Liver (tissue), 8 donors: ENCODE measurements at regions not wholly inside any gene's neighbourhood (a gene's known extent, or its start where the extent isn't known, plus 50 kb on each side); places are given as distances from the start of the nearest gene placed in this dataset.

ENCODE experiments used
- DNase-seq: peaks from one replicate; pipeline ENCODE4 v3.0.0-alpha.2; 2017; ENCODE audit warnings: low spot score
- H3K27ac ChIP-seq, 2 donors: one replicate each; pipeline ENCODE4 v1.7.0; 2013; ENCODE audit warnings: inconsistent platforms in 2 of 2, low read length in 2 of 2, control low read depth in 1 of 2, low read depth in 1 of 2, mild to moderate bottlenecking in 1 of 2
- H3K27me3 ChIP-seq, 4 donors: one replicate each; pipeline versions ENCODE4 v1.6.1 to v1.7.0; 2013; ENCODE audit warnings: low read length in 3 of 4, inconsistent platforms in 1 of 4, mild to moderate bottlenecking in 1 of 4, moderate library complexity in 1 of 4; ENCODE audit not compliant: control insufficient read depth in 4 of 4, insufficient read depth in 4 of 4
- H3K36me3 ChIP-seq, 4 donors: one replicate each; pipeline versions ENCODE4 v1.6.1 to v1.7.0; 2013; ENCODE audit warnings: low read length in 3 of 4, mild to moderate bottlenecking in 3 of 4, low read depth in 1 of 4, moderate library complexity in 1 of 4; ENCODE audit not compliant: control insufficient read depth in 4 of 4, insufficient read depth in 3 of 4
- H3K4me1 ChIP-seq, 4 donors: one replicate each; pipeline versions ENCODE4 v1.6.1 to v1.7.0; 2013; ENCODE audit warnings: low read length in 3 of 4, mild to moderate bottlenecking in 3 of 4, moderate library complexity in 1 of 4; ENCODE audit not compliant: control insufficient read depth in 4 of 4, insufficient read depth in 4 of 4
- H3K4me3 ChIP-seq, 3 donors: one replicate each; pipeline versions ENCODE4 v1.6.1 to v1.7.0; 2013; ENCODE audit warnings: low read length in 3 of 3, control low read depth in 1 of 3, low read depth in 1 of 3, mild to moderate bottlenecking in 1 of 3
- H3K9ac ChIP-seq, 2 donors: one replicate each; pipeline ENCODE4 v1.7.0; 2013; ENCODE audit warnings: low read length in 2 of 2, mild to moderate bottlenecking in 2 of 2, moderate library complexity in 2 of 2, control low read depth in 1 of 2, low read depth in 1 of 2
- H3K9me3 ChIP-seq, 4 donors: one replicate each; pipeline versions ENCODE4 v1.6.1 to v1.7.0; 2013; ENCODE audit warnings: low read length in 3 of 4; ENCODE audit not compliant: control insufficient read depth in 4 of 4
- EGR1 ChIP-seq, 2 donors: IDR thresholded peaks; 2 replicates each; pipeline ENCODE4 v1.6.1; 2016 to 2018; ENCODE audit warnings: antibody characterized with exemption in 2 of 2, low read depth in 2 of 2
- FOXA1 ChIP-seq: IDR thresholded peaks from 2 replicates; pipeline ENCODE4 v1.6.1; 2016; ENCODE audit warnings: antibody characterized with exemption
- FOXA2 ChIP-seq: IDR thresholded peaks from 2 replicates; pipeline ENCODE4 v1.6.1; 2016; ENCODE audit warnings: antibody characterized with exemption
- GABPA ChIP-seq, 2 donors: IDR thresholded peaks in 1 of 2; conservative IDR thresholded peaks in 1 of 2; 2 replicates each; pipeline ENCODE4 v1.6.1; 2016; ENCODE audit warnings: antibody characterized with exemption in 2 of 2, mild to moderate bottlenecking in 1 of 2, moderate library complexity in 1 of 2
- HNF4A ChIP-seq, 2 donors: conservative IDR thresholded peaks; 2 replicates each; pipeline ENCODE4 v1.6.1; 2016; ENCODE audit warnings: antibody characterized with exemption in 2 of 2, mild to moderate bottlenecking in 2 of 2
- HNF4G ChIP-seq: IDR thresholded peaks from 2 replicates; pipeline ENCODE4 v1.6.1; 2016; ENCODE audit warnings: antibody characterized with exemption
- JUND ChIP-seq, 2 donors: IDR thresholded peaks; 2 replicates each; pipeline ENCODE4 v1.6.1; 2016; ENCODE audit warnings: antibody characterized with exemption in 2 of 2
- NR2F2 ChIP-seq: IDR thresholded peaks from 2 replicates; pipeline ENCODE4 v1.6.1; 2016; ENCODE audit warnings: antibody characterized with exemption
- RAD21 ChIP-seq, 2 donors: IDR thresholded peaks; 2 replicates each; pipeline ENCODE4 v1.6.1; 2016; ENCODE audit warnings: antibody characterized with exemption in 2 of 2, mild to moderate bottlenecking in 2 of 2
- RXRA ChIP-seq, 2 donors: IDR thresholded peaks; 2 replicates each; pipeline ENCODE4 v1.6.1; 2017 to 2018; ENCODE audit warnings: antibody characterized with exemption in 2 of 2, mild to moderate bottlenecking in 1 of 2
- SP1 ChIP-seq: IDR thresholded peaks from 2 replicates; pipeline ENCODE4 v1.6.1; 2018; ENCODE audit warnings: antibody characterized with exemption, mild to moderate bottlenecking
- TAF1 ChIP-seq: conservative IDR thresholded peaks from 2 replicates; pipeline ENCODE4 v1.6.1; 2016; ENCODE audit warnings: antibody characterized with exemption, mild to moderate bottlenecking
- YY1 ChIP-seq: IDR thresholded peaks from 2 replicates; pipeline ENCODE4 v1.6.1; 2016; ENCODE audit warnings: antibody characterized with exemption, mild to moderate bottlenecking
- WGBS: extraction: QIAGEN DNeasy Blood & Tissue Kit; methylation state at CpG from one replicate; pipeline ENCODE4 v1.1.7; 2013; 5-methylcytosine and 5-hydroxymethylcytosine counted together
- TF ChIP-seq, protein P1 (sequence below): IDR thresholded peaks from 2 replicates; pipeline ENCODE4 v1.6.1; 2016; ENCODE audit warnings: antibody characterized with exemption, mild to moderate bottlenecking
- TF ChIP-seq, protein P2 (sequence below): IDR thresholded peaks from 2 replicates; pipeline ENCODE4 v1.6.1; 2016; ENCODE audit warnings: antibody characterized with exemption
- TF ChIP-seq, protein P3 (sequence below): IDR thresholded peaks from 2 replicates; pipeline ENCODE4 v1.6.1; 2016; ENCODE audit warnings: antibody characterized with exemption
- TF ChIP-seq, protein P4 (sequence below): IDR thresholded peaks from 2 replicates; pipeline ENCODE4 v1.6.1; 2016; ENCODE audit warnings: antibody characterized with exemption
- TF ChIP-seq, protein P5 (sequence below): fragments of 150-350 bp; IDR thresholded peaks from 2 replicates; pipeline ENCODE4 v1.5.1; 2017; ENCODE audit warnings: improper control_type of control experiment, low read depth, low read length; ENCODE audit not compliant: missing input control
- donor health status: healthy.
- donor health status: healthy.
- donor health status: healthy.
- donor health status: healthy.
- donor health status: healthy.

DNA sequence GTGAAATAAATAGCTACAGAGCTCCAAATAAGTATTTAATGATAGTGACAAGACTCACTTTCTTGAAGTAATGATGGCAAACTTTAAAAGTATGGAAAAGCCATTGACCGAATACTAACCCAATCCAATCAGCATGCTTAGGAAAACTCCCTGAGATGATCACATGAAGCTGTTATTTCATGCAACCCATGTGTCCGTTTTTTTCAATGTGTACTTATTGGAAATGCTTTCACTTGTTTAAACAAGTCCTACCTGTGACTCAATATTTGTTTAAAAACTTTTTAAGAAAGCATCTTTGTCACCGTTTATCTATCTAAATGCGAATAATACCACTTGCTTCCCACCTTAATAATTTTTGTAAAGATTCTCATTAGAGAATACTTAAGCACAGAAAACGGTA, 185.8 kb downstream of the NRIP1 start:
- no peaks in the 10 kb centered on the region for H3K36me3 ChIP-seq
- no peaks in the 10 kb centered on the region for H3K27me3 ChIP-seq
- no peak for DNase-seq
- 42% methylated on average over 5 of the region's 5 CpGs for WGBS
- no peak overlapping the region for H3K4me3 ChIP-seq
- TF ChIP-seq YY1 (peak; percentile 20), FOXA1 (peak; percentile 94), RXRA (IDR thresholded peaks at IDR 0.05) (peak; percentile 51 to 81), HNF4G (no peak), TAF1 (no peak), JUND (IDR thresholded peaks at IDR 0.05) (peak in 1 of 2 donors; percentile 60), FOXA2 (peak; percentile 97), SP1 (peak; percentile 36), RAD21 (IDR thresholded peaks at IDR 0.05) (peak in 1 of 2 donors; percentile 21), NR2F2 (no peak), HNF4A (conservative IDR thresholded peaks at IDR 0.05) (peak; percentile 73 to 87), GABPA (IDR thresholded peaks at IDR 0.05 in 1 of 2, conservative IDR thresholded peaks at IDR 0.05 in 1 of 2) (no peak), EGR1 (IDR thresholded peaks at IDR 0.05; ENCODE audit: low read depth in 2 of 2) (no peak)
- TF ChIP-seq, protein P1, sequence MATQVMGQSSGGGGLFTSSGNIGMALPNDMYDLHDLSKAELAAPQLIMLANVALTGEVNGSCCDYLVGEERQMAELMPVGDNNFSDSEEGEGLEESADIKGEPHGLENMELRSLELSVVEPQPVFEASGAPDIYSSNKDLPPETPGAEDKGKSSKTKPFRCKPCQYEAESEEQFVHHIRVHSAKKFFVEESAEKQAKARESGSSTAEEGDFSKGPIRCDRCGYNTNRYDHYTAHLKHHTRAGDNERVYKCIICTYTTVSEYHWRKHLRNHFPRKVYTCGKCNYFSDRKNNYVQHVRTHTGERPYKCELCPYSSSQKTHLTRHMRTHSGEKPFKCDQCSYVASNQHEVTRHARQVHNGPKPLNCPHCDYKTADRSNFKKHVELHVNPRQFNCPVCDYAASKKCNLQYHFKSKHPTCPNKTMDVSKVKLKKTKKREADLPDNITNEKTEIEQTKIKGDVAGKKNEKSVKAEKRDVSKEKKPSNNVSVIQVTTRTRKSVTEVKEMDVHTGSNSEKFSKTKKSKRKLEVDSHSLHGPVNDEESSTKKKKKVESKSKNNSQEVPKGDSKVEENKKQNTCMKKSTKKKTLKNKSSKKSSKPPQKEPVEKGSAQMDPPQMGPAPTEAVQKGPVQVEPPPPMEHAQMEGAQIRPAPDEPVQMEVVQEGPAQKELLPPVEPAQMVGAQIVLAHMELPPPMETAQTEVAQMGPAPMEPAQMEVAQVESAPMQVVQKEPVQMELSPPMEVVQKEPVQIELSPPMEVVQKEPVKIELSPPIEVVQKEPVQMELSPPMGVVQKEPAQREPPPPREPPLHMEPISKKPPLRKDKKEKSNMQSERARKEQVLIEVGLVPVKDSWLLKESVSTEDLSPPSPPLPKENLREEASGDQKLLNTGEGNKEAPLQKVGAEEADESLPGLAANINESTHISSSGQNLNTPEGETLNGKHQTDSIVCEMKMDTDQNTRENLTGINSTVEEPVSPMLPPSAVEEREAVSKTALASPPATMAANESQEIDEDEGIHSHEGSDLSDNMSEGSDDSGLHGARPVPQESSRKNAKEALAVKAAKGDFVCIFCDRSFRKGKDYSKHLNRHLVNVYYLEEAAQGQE = peak; percentile 31
- TF ChIP-seq, protein P2, sequence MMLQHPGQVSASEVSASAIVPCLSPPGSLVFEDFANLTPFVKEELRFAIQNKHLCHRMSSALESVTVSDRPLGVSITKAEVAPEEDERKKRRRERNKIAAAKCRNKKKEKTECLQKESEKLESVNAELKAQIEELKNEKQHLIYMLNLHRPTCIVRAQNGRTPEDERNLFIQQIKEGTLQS = peak; percentile 24
- TF ChIP-seq, protein P3, sequence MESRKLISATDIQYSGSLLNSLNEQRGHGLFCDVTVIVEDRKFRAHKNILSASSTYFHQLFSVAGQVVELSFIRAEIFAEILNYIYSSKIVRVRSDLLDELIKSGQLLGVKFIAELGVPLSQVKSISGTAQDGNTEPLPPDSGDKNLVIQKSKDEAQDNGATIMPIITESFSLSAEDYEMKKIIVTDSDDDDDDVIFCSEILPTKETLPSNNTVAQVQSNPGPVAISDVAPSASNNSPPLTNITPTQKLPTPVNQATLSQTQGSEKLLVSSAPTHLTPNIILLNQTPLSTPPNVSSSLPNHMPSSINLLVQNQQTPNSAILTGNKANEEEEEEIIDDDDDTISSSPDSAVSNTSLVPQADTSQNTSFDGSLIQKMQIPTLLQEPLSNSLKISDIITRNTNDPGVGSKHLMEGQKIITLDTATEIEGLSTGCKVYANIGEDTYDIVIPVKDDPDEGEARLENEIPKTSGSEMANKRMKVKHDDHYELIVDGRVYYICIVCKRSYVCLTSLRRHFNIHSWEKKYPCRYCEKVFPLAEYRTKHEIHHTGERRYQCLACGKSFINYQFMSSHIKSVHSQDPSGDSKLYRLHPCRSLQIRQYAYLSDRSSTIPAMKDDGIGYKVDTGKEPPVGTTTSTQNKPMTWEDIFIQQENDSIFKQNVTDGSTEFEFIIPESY = peak; percentile 74
- TF ChIP-seq, protein P4, sequence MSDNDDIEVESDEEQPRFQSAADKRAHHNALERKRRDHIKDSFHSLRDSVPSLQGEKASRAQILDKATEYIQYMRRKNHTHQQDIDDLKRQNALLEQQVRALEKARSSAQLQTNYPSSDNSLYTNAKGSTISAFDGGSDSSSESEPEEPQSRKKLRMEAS = peak; percentile 81
- TF ChIP-seq, protein P5, sequence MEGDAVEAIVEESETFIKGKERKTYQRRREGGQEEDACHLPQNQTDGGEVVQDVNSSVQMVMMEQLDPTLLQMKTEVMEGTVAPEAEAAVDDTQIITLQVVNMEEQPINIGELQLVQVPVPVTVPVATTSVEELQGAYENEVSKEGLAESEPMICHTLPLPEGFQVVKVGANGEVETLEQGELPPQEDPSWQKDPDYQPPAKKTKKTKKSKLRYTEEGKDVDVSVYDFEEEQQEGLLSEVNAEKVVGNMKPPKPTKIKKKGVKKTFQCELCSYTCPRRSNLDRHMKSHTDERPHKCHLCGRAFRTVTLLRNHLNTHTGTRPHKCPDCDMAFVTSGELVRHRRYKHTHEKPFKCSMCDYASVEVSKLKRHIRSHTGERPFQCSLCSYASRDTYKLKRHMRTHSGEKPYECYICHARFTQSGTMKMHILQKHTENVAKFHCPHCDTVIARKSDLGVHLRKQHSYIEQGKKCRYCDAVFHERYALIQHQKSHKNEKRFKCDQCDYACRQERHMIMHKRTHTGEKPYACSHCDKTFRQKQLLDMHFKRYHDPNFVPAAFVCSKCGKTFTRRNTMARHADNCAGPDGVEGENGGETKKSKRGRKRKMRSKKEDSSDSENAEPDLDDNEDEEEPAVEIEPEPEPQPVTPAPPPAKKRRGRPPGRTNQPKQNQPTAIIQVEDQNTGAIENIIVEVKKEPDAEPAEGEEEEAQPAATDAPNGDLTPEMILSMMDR = no peak
- peaks cover 4 to 34% (median 19%) of the 10 kb centered on the region in 4 donors for H3K4me1 ChIP-seq
- H3K27ac ChIP-seq = peak overlapping the region; percentile 64 to 80
- H3K9ac ChIP-seq = no peak overlapping the region
- H3K9me3 ChIP-seq = no peaks in the 10 kb centered on the region
